Activated naive CD8-positive, alpha-beta T cell treated with anti-CD3 and anti-CD28 coated beads, Interleukin-2, amount 10 ng/mL, durations not matched to agents 7 days and 5 days (primary cell): ENCODE measurements at regions not wholly inside any gene's neighbourhood (a gene's known extent, or its start where the extent isn't known, plus 50 kb on each side); places are given as distances from the start of the nearest gene placed in this dataset.
"Not testable (repeated sequence)": the region's sequence is repeated elsewhere in the genome, so short reads cannot be mapped to it uniquely, and the experiment has no call there.

Experiments
- ATAC-seq: fragments of 150-1000 bp; cut with Tn5 transposase; one replicate; pipeline ENCODE4 v1.10.0; 2021; ENCODE audit warnings: low read depth, moderate library complexity
- POLR2A ChIA-PET: fragments of 350-600 bp; sonication (Branson Sonifier 250); formaldehyde crosslinking; loops from one replicate; lab custom pipeline; 2021; ENCODE audit warnings: antibody characterized with exemption; lab: Charles Lee
- DNase-seq: peaks from one replicate; pipeline ENCODE4 v3.0.0; 2021
- H3K27ac Mint-ChIP-seq: one replicate; pipeline ENCODE4 v1.8.0; 2022; ENCODE audit warnings: mild to moderate bottlenecking, mixed read lengths
- H3K27me3 Mint-ChIP-seq: one replicate; pipeline ENCODE4 v1.8.0; 2022; ENCODE audit warnings: mild to moderate bottlenecking, moderate library complexity, mixed read lengths
- H3K36me3 Mint-ChIP-seq: one replicate; pipeline ENCODE4 v1.8.0; 2021; ENCODE audit warnings: mild to moderate bottlenecking, mixed read lengths
- H3K4me1 Mint-ChIP-seq: one replicate; pipeline ENCODE4 v1.8.0; 2021; ENCODE audit warnings: mixed read lengths
- H3K4me3 Mint-ChIP-seq: one replicate; pipeline ENCODE4 v1.8.0; 2022; ENCODE audit warnings: mild to moderate bottlenecking, moderate library complexity, mixed read lengths
- H3K9me3 Mint-ChIP-seq: one replicate; pipeline ENCODE4 v1.8.0; 2021; ENCODE audit warnings: mixed read lengths

GRCh38 chr2:150677551-150677950 is 190.1 kb upstream of the RND3 start:
- no peaks in the 10 kb centered on the region for H3K36me3 Mint-ChIP-seq
- no peak for ATAC-seq
- no peaks in the 10 kb centered on the region for H3K27me3 Mint-ChIP-seq
- no peaks in the 10 kb centered on the region for H3K9me3 Mint-ChIP-seq
- POLR2A ChIA-PET: no interaction called here
- no peaks in the 10 kb centered on the region for H3K4me1 Mint-ChIP-seq
- no peak overlapping the region for H3K27ac Mint-ChIP-seq
- H3K4me3 Mint-ChIP-seq: no peak overlapping the region
- DNase-seq: no peak

- DNase-seq (no peak), ATAC-seq (no peak)
- no peaks in the 10 kb centered on the region for H3K36me3 Mint-ChIP-seq
- no peak overlapping the region for H3K4me3 Mint-ChIP-seq
- H3K27me3 Mint-ChIP-seq: no peaks in the 10 kb centered on the region
- POLR2A ChIA-PET: no interaction called here
- H3K9me3 Mint-ChIP-seq: no peaks in the 10 kb centered on the region
- no peaks in the 10 kb centered on the region for H3K4me1 Mint-ChIP-seq
- no peak overlapping the region for H3K27ac Mint-ChIP-seq
Measured at GRCh38 chr2:150676747-150677383, 189.4 kb upstream of the RND3 start.

GRCh38 chr2:150675807-150676206 is 188.3 kb upstream of the RND3 start:
- DNase-seq (no peak), ATAC-seq (no peak)
- H3K36me3 Mint-ChIP-seq: no peaks in the 10 kb centered on the region
- H3K9me3 Mint-ChIP-seq: no peaks in the 10 kb centered on the region
- H3K27ac Mint-ChIP-seq: no peak overlapping the region
- H3K4me1 Mint-ChIP-seq: no peaks in the 10 kb centered on the region
- H3K4me3 Mint-ChIP-seq: no peak overlapping the region
- no peaks in the 10 kb centered on the region for H3K27me3 Mint-ChIP-seq
- POLR2A ChIA-PET: no interaction called here

- POLR2A ChIA-PET: no interaction called here
- H3K27ac Mint-ChIP-seq: no peak overlapping the region
- H3K27me3 Mint-ChIP-seq: no peaks in the 10 kb centered on the region
- H3K4me3 Mint-ChIP-seq: no peak overlapping the region
- H3K4me1 Mint-ChIP-seq: no peaks in the 10 kb centered on the region
- no peak for ATAC-seq
- H3K9me3 Mint-ChIP-seq: no peaks in the 10 kb centered on the region
- H3K36me3 Mint-ChIP-seq: no peaks in the 10 kb centered on the region
- DNase-seq: no peak
Measured at GRCh38 chr2:150674283-150674682, 186.8 kb upstream of the RND3 start.

DNA sequence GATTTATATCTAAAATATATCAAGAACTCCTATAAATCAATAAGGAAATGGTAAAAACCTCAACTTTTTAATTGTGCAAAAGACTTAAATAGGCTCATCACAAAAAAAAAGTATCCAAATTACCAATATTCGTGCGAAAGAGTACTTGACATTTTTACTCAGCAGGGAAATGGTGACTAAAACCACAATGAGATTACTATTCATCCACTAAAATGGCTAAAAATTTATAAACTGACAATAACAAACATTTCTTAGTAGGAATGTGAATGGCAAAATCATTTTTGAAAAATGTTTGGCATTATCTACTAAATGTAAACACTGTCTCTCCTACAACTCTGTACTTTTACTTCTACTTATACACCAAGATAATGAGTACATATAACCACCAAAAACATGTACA is 184.8 kb upstream of the RND3 start:
- H3K27ac Mint-ChIP-seq: no peak overlapping the region
- H3K4me3 Mint-ChIP-seq: no peak overlapping the region
- no peak for ATAC-seq
- POLR2A ChIA-PET: no interaction called here
- H3K36me3 Mint-ChIP-seq: no peaks in the 10 kb centered on the region
- no peak for DNase-seq
- no peaks in the 10 kb centered on the region for H3K4me1 Mint-ChIP-seq
- no peaks in the 10 kb centered on the region for H3K9me3 Mint-ChIP-seq
- H3K27me3 Mint-ChIP-seq: no peaks in the 10 kb centered on the region

DNA sequence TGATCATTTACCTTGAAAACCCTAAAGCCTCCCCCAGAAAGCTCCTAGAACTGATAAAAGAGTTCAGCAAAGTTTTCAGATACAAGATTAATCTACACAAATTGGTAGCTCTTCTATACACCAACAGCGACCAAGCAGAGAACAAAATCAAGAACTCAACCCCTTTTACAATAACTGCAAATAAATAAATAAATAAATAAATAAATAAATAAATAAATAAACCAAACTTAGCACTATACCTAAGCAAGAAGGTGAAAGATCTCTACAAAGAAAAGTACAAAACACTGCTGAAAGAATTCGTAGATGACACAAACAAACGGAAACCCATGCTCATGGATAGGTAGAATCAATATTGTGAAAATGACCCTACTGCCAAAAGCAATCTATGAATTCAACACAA is 182.0 kb upstream of the RND3 start:
- no peak for DNase-seq
- no peaks in the 10 kb centered on the region for H3K4me1 Mint-ChIP-seq
- H3K27ac Mint-ChIP-seq: no peak overlapping the region
- no peak for ATAC-seq
- no peak overlapping the region for H3K4me3 Mint-ChIP-seq
- H3K27me3 Mint-ChIP-seq: no peaks in the 10 kb centered on the region
- H3K9me3 Mint-ChIP-seq: no peaks in the 10 kb centered on the region
- H3K36me3 Mint-ChIP-seq: no peaks in the 10 kb centered on the region
- POLR2A ChIA-PET: no interaction called here

- POLR2A ChIA-PET, ATAC-seq, H3K4me1 Mint-ChIP-seq, H3K36me3 Mint-ChIP-seq, H3K27me3 Mint-ChIP-seq, DNase-seq, H3K27ac Mint-ChIP-seq, H3K4me3 Mint-ChIP-seq, H3K9me3 Mint-ChIP-seq: not testable (repeated sequence)
Measured at GRCh38 chr2:150667039-150667438, 179.6 kb upstream of the RND3 start.

GRCh38 chr2:150663143-150663542 is 175.7 kb upstream of the RND3 start:
- POLR2A ChIA-PET: no interaction called here
- H3K4me1 Mint-ChIP-seq: no peaks in the 10 kb centered on the region
- no peaks in the 10 kb centered on the region for H3K27me3 Mint-ChIP-seq
- H3K36me3 Mint-ChIP-seq: no peaks in the 10 kb centered on the region
- no peak for DNase-seq
- H3K4me3 Mint-ChIP-seq: no peak overlapping the region
- H3K9me3 Mint-ChIP-seq: peaks cover 2% of the 10 kb centered on the region
- H3K27ac Mint-ChIP-seq: no peak overlapping the region
- no peak for ATAC-seq

- Mint-ChIP-seq H3K27ac (no peak overlapping the region), H3K4me3 (no peak overlapping the region), H3K36me3 (no peaks in the 10 kb centered on the region), H3K27me3 (no peaks in the 10 kb centered on the region), H3K9me3 (no peaks in the 10 kb centered on the region), H3K4me1 (no peaks in the 10 kb centered on the region)
- DNase-seq (no peak), ATAC-seq (no peak)
- POLR2A ChIA-PET: no interaction called here
Measured at GRCh38 chr2:150656002-150656401, 168.5 kb upstream of the RND3 start.

- Mint-ChIP-seq H3K36me3 (no peaks in the 10 kb centered on the region), H3K4me1 (no peaks in the 10 kb centered on the region), H3K4me3 (no peak overlapping the region), H3K9me3 (no peaks in the 10 kb centered on the region), H3K27ac (no peak overlapping the region), H3K27me3 (no peaks in the 10 kb centered on the region)
- ATAC-seq (no peak), DNase-seq (no peak)
- POLR2A ChIA-PET: no interaction called here
Measured at GRCh38 chr2:150653351-150653750, 165.9 kb upstream of the RND3 start.

DNA sequence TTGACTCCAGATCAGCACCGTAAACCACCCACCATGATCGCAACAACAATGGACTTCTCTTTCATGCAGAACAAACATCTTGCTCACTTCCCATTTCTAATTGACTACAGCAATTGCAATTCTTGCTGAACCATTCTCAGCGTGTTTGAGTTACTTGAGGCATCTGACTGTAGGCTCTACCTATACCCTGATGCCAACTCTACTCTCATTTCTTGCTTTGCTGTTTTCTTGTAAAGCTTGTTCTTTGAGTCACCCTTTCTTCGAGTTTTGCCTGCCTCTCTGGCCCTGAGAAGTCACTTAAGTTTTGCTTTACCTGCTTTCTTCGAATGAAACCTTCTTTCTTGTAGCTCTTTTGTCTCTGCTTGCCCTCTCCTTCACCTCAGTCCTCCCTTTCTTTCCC is 160.5 kb upstream of the RND3 start:
- no peaks in the 10 kb centered on the region for H3K9me3 Mint-ChIP-seq
- H3K36me3 Mint-ChIP-seq: no peaks in the 10 kb centered on the region
- no peaks in the 10 kb centered on the region for H3K4me1 Mint-ChIP-seq
- POLR2A ChIA-PET: no interaction called here
- DNase-seq (no peak), ATAC-seq (no peak)
- H3K27ac Mint-ChIP-seq: no peak overlapping the region
- H3K4me3 Mint-ChIP-seq: no peak overlapping the region
- no peaks in the 10 kb centered on the region for H3K27me3 Mint-ChIP-seq

DNA sequence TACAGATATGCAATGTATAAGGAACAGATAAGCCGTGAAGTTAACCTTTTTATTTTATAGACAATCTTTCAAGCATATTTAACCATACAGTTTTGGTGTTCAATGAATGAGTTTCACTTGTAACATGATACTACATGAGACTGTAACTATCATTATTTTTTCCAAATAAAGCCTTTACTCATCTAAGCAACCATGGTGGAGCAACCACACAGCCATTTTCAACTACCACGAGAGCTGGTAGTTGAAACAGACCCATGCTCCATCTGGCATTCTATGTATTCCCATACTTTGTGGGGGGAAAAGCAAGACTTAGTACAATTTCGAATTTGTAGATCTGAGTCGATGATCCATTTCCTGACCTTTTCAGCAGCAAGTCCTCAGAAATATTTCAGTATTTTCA is 159.3 kb upstream of the RND3 start:
- H3K4me1 Mint-ChIP-seq: no peaks in the 10 kb centered on the region
- DNase-seq (no peak), ATAC-seq (no peak)
- no peak overlapping the region for H3K27ac Mint-ChIP-seq
- no peaks in the 10 kb centered on the region for H3K36me3 Mint-ChIP-seq
- no peaks in the 10 kb centered on the region for H3K9me3 Mint-ChIP-seq
- no peak overlapping the region for H3K4me3 Mint-ChIP-seq
- POLR2A ChIA-PET: no interaction called here
- no peaks in the 10 kb centered on the region for H3K27me3 Mint-ChIP-seq

DNA sequence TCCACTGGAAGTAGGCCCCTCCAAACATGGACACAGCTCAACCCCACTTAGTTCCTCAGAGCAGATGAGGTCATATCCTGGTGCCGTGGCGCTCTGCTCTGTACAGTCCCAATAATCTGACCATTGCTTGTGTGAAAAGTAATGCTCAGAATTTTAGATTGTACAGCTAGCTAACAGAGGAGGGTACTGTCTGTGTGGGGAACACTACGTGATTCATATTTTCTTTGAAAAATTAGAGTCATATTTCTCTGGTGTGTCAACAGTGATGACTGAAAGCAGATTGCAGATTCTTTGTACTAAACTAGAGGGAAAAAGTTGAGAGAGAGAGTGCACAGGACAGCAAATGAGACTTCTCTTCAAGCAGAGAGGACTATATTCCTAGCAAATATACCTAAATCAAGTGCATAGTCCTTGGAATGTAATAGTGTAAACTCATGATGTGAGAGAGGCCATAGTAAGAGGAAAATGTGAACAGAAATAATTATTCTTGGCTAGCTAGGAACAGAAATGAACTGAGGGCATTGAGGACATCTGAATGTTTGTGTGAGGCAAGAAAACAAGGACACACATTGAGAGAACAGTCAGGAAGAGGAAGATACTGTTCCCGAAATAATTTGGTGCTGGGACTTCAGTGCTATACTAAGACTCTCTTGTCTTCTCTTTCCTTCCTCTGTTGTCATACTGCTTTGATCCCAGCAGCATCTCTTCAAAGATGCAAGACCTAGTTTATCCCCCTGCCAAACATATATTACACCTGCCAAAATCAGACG is 157.0 kb upstream of the RND3 start:
- ATAC-seq (no peak), DNase-seq (no peak)
- H3K4me1 Mint-ChIP-seq: no peaks in the 10 kb centered on the region
- no peak overlapping the region for H3K4me3 Mint-ChIP-seq
- no peak overlapping the region for H3K27ac Mint-ChIP-seq
- H3K27me3 Mint-ChIP-seq: no peaks in the 10 kb centered on the region
- H3K9me3 Mint-ChIP-seq: no peaks in the 10 kb centered on the region
- no peaks in the 10 kb centered on the region for H3K36me3 Mint-ChIP-seq
- POLR2A ChIA-PET: no interaction called here

DNA sequence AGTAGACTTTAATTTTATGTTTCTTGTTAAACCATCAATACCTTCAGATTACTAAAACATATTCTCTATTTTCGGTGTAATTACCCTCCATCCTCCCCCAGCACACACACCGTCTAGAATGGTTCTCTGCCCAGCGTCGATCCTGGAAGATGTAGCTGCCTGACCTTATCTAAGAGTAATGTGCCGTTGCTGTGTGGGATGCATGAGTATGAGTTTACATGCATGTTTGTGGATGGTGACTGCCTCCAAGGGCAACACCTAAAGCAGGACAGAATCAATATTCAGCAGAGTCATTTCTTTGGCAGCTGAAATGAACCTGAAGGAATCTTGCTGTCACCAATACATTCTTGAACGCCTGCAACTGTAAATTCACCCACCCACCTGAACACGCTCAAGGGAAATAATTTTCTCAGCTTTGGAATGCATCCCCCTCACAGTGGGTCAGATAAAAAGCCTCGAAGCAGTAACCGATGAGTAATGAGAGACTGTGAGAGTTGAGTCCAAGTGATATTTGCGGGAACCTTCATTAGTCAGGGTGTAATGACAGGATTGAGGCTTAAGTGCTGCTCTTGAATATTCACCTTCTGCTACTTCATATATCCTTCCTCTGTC is 155.8 kb upstream of the RND3 start:
- Mint-ChIP-seq H3K27me3 (no peaks in the 10 kb centered on the region), H3K9me3 (no peaks in the 10 kb centered on the region), H3K27ac (no peak overlapping the region), H3K4me1 (no peaks in the 10 kb centered on the region), H3K36me3 (no peaks in the 10 kb centered on the region), H3K4me3 (no peak overlapping the region)
- ATAC-seq (no peak), DNase-seq (no peak)
- POLR2A ChIA-PET: no interaction called here
